Bone marrow (tissue), 2 donors: ENCODE measurements at regions not wholly inside any gene's neighbourhood (a gene's known extent, or its start where the extent isn't known, plus 50 kb on each side); places are given as distances from the start of the nearest gene placed in this dataset.

Experiments used
- DNase-seq, 2 donors: peaks; one replicate each; lab custom pipeline; 2025; lab: John Stamatoyannopoulos, UW

GRCh38 chr11:91243630-91244029, 981.0 kb upstream of the FAT3 start:
- no peak for DNase-seq

- no peak for DNase-seq
Measured at GRCh38 chr11:91243051-91243450, 981.6 kb upstream of the FAT3 start.

- DNase-seq: no peak
Measured at GRCh38 chr11:91241226-91241625, 983.4 kb upstream of the FAT3 start.

GRCh38 chr11:91239359-91239758, 985.3 kb upstream of the FAT3 start:
- no peak for DNase-seq

- DNase-seq: no peak
Measured at GRCh38 chr11:91231226-91231625, 993.4 kb upstream of the FAT3 start.

GRCh38 chr11:91230647-91231046, 994.0 kb upstream of the FAT3 start:
- DNase-seq: no peak

GRCh38 chr11:91222830-91223229, 1000.0 kb upstream of the CHORDC1 start:
- DNase-seq: no peak

GRCh38 chr11:91220476-91221202, 997.8 kb upstream of the CHORDC1 start:
- no peak for DNase-seq

- DNase-seq: no peak
Measured at GRCh38 chr11:91219535-91219934, 996.7 kb upstream of the CHORDC1 start.

- DNase-seq: no peak
Measured at GRCh38 chr11:91209751-91210150, 986.9 kb upstream of the CHORDC1 start.

- no peak for DNase-seq
Measured at GRCh38 chr11:91209306-91209705, 986.5 kb upstream of the CHORDC1 start.

GRCh38 chr11:91199866-91200265, 977.0 kb upstream of the CHORDC1 start:
- DNase-seq: no peak

GRCh38 chr11:91194546-91194945, 971.7 kb upstream of the CHORDC1 start:
- no peak for DNase-seq

GRCh38 chr11:91188484-91188883, 965.6 kb upstream of the CHORDC1 start:
- no peak for DNase-seq

GRCh38 chr11:91187314-91187713, 964.5 kb upstream of the CHORDC1 start:
- no peak for DNase-seq

GRCh38 chr11:91178366-91178765, 955.5 kb upstream of the CHORDC1 start:
- no peak for DNase-seq

- no peak for DNase-seq
Measured at GRCh38 chr11:91174734-91175133, 951.9 kb upstream of the CHORDC1 start.

GRCh38 chr11:91174193-91174592, 951.3 kb upstream of the CHORDC1 start:
- DNase-seq: no peak

GRCh38 chr11:91173701-91174100, 950.9 kb upstream of the CHORDC1 start:
- no peak for DNase-seq

- DNase-seq: no peak
Measured at GRCh38 chr11:91170711-91171110, 947.9 kb upstream of the CHORDC1 start.

GRCh38 chr11:91164452-91164822, 941.6 kb upstream of the CHORDC1 start:
- DNase-seq: no peak

GRCh38 chr11:91163619-91164451, 941.0 kb upstream of the CHORDC1 start:
- DNase-seq: no peak

GRCh38 chr11:91160661-91161060, 937.8 kb upstream of the CHORDC1 start:
- no peak for DNase-seq
